HUES48 (cell line): ENCODE measurements at regions not wholly inside any gene's neighbourhood (a gene's known extent, or its start where the extent isn't known, plus 50 kb on each side); places are given as distances from the start of the nearest gene placed in this dataset.

Experiments used
- H3K27ac ChIP-seq: one replicate; pipeline ENCODE4 v1.7.0; 2013; ENCODE audit warnings: low read depth, low read length, inconsistent platforms
- H3K27me3 ChIP-seq: 2 replicates; pipeline ENCODE4 v1.6.1; 2013; ENCODE audit warnings: mild to moderate bottlenecking, low read length; ENCODE audit not compliant: control insufficient read depth, insufficient read depth
- H3K36me3 ChIP-seq: 2 replicates; pipeline ENCODE4 v1.6.1; 2013; ENCODE audit warnings: low read length; ENCODE audit not compliant: control insufficient read depth, insufficient read depth
- H3K4me1 ChIP-seq: 2 replicates; pipeline ENCODE4 v1.6.1; 2013; ENCODE audit warnings: mild to moderate bottlenecking, low read length; ENCODE audit not compliant: control insufficient read depth, insufficient read depth
- H3K4me3 ChIP-seq: 2 replicates; pipeline ENCODE4 v1.5.1; 2013; ENCODE audit warnings: mild to moderate bottlenecking, low read depth, low read length
- H3K9ac ChIP-seq: 2 replicates; pipeline ENCODE4 v1.6.1; 2013; ENCODE audit warnings: mild to moderate bottlenecking, low read depth, low read length, moderate library complexity
- H3K9me3 ChIP-seq: 2 replicates; pipeline ENCODE4 v1.6.1; 2013; ENCODE audit warnings: low read length; ENCODE audit not compliant: control insufficient read depth, insufficient read depth

- Histone ChIP-seq H3K27ac (no peak overlapping the region), H3K4me3 (no peak overlapping the region), H3K9me3 (no peaks in the 10 kb centered on the region), H3K36me3 (no peaks in the 10 kb centered on the region), H3K4me1 (no peaks in the 10 kb centered on the region; the same call in 1 of the 2 replicates), H3K9ac (no peak overlapping the region), H3K27me3 (no peaks in the 10 kb centered on the region)
Observed at GRCh38 chr11:91986218-91986617, 238.4 kb upstream of the FAT3 start.

GRCh38 chr11:91984033-91984584 is 240.5 kb upstream of the FAT3 start:
- no peaks in the 10 kb centered on the region for H3K36me3 ChIP-seq
- no peaks in the 10 kb centered on the region for H3K9me3 ChIP-seq
- no peak overlapping the region for H3K27ac ChIP-seq
- H3K9ac ChIP-seq, result no peak overlapping the region
- no peaks in the 10 kb centered on the region for H3K27me3 ChIP-seq
- H3K4me3 ChIP-seq, result no peak overlapping the region
- H3K4me1 ChIP-seq, result no peaks in the 10 kb centered on the region; the same call in 1 of the 2 replicates

- no peak overlapping the region for H3K9ac ChIP-seq
- no peaks in the 10 kb centered on the region for H3K9me3 ChIP-seq
- no peaks in the 10 kb centered on the region; the same call in 1 of the 2 replicates for H3K4me1 ChIP-seq
- no peak overlapping the region for H3K4me3 ChIP-seq
- no peaks in the 10 kb centered on the region for H3K36me3 ChIP-seq
- H3K27ac ChIP-seq, result no peak overlapping the region
- H3K27me3 ChIP-seq, result no peaks in the 10 kb centered on the region
Observed at GRCh38 chr11:91981995-91982394, 242.6 kb upstream of the FAT3 start.

GRCh38 chr11:91979775-91980174 is 244.8 kb upstream of the FAT3 start:
- Histone ChIP-seq H3K9me3 (no peaks in the 10 kb centered on the region), H3K4me1 (no peaks in the 10 kb centered on the region)

GRCh38 chr11:91978747-91979146 is 245.9 kb upstream of the FAT3 start:
- Histone ChIP-seq H3K36me3 (no peaks in the 10 kb centered on the region), H3K9me3 (no peaks in the 10 kb centered on the region), H3K27ac (no peak overlapping the region), H3K4me3 (no peak overlapping the region), H3K27me3 (no peaks in the 10 kb centered on the region), H3K9ac (no peak overlapping the region), H3K4me1 (no peaks in the 10 kb centered on the region)

More at GRCh38 chr11:91979775-91980174, 244.8 kb upstream of the FAT3 start:
- no peaks in the 10 kb centered on the region for H3K27me3 ChIP-seq
- no peak overlapping the region for H3K4me3 ChIP-seq
- H3K27ac ChIP-seq, result no peak overlapping the region
- H3K36me3 ChIP-seq, result no peaks in the 10 kb centered on the region
- no peak overlapping the region for H3K9ac ChIP-seq

- Histone ChIP-seq H3K27ac (no peak overlapping the region), H3K36me3 (no peaks in the 10 kb centered on the region), H3K27me3 (no peaks in the 10 kb centered on the region), H3K4me1 (no peaks in the 10 kb centered on the region), H3K4me3 (no peak overlapping the region), H3K9me3 (no peaks in the 10 kb centered on the region), H3K9ac (no peak overlapping the region)
Observed at GRCh38 chr11:91972665-91973266, 251.9 kb upstream of the FAT3 start.

GRCh38 chr11:91970624-91971023 is 254.0 kb upstream of the FAT3 start:
- no peak overlapping the region for H3K9ac ChIP-seq

GRCh38 chr11:91969486-91969885 is 255.1 kb upstream of the FAT3 start:
- H3K27me3 ChIP-seq, result no peaks in the 10 kb centered on the region
- no peak overlapping the region for H3K4me3 ChIP-seq
- H3K9ac ChIP-seq, result no peak overlapping the region
- H3K36me3 ChIP-seq, result no peaks in the 10 kb centered on the region
- H3K9me3 ChIP-seq, result no peaks in the 10 kb centered on the region
- H3K27ac ChIP-seq, result no peak overlapping the region
- no peaks in the 10 kb centered on the region for H3K4me1 ChIP-seq

More at GRCh38 chr11:91970624-91971023, 254.0 kb upstream of the FAT3 start:
- H3K9me3 ChIP-seq, result no peaks in the 10 kb centered on the region
- no peak overlapping the region for H3K4me3 ChIP-seq
- H3K36me3 ChIP-seq, result no peaks in the 10 kb centered on the region
- no peak overlapping the region for H3K27ac ChIP-seq
- no peaks in the 10 kb centered on the region for H3K4me1 ChIP-seq
- H3K27me3 ChIP-seq, result no peaks in the 10 kb centered on the region

- Histone ChIP-seq H3K27me3 (no peaks in the 10 kb centered on the region), H3K9ac (no peak overlapping the region), H3K4me1 (no peaks in the 10 kb centered on the region), H3K9me3 (no peaks in the 10 kb centered on the region), H3K4me3 (no peak overlapping the region), H3K27ac (no peak overlapping the region), H3K36me3 (no peaks in the 10 kb centered on the region)
Observed at GRCh38 chr11:91967691-91968045, 256.9 kb upstream of the FAT3 start.

- H3K36me3 ChIP-seq, result no peaks in the 10 kb centered on the region
- no peak overlapping the region for H3K27ac ChIP-seq
- H3K9ac ChIP-seq, result no peak overlapping the region
- no peaks in the 10 kb centered on the region for H3K4me1 ChIP-seq
- no peaks in the 10 kb centered on the region for H3K27me3 ChIP-seq
- H3K9me3 ChIP-seq, result no peaks in the 10 kb centered on the region
- no peak overlapping the region for H3K4me3 ChIP-seq
Observed at GRCh38 chr11:91967026-91967690, 257.5 kb upstream of the FAT3 start.

- Histone ChIP-seq H3K36me3 (no peaks in the 10 kb centered on the region), H3K27ac (no peak overlapping the region), H3K4me3 (no peak overlapping the region), H3K4me1 (no peaks in the 10 kb centered on the region), H3K27me3 (no peaks in the 10 kb centered on the region), H3K9ac (no peak overlapping the region), H3K9me3 (no peaks in the 10 kb centered on the region; the same call in 1 of the 2 replicates)
Observed at GRCh38 chr11:91966368-91966767, 258.2 kb upstream of the FAT3 start.
